ENCODE measurements at regions not wholly inside any gene's neighbourhood (a gene's known extent, or its start where the extent isn't known, plus 50 kb on each side); places are given as distances from the start of the nearest gene placed in this dataset.

- TF ChIP-seq CTCF (IDR thresholded peaks at IDR 0.05 in 2 of 3, conservative IDR thresholded peaks at IDR 0.05 in 1 of 3; ENCODE audit: control insufficient read depth in 2 of 3, extremely low read depth in 1 of 3, insufficient read depth in 1 of 3, low read depth in 3 of 3, low read length in 3 of 3) (no peak), BMI1 (IDR thresholded peaks at IDR 0.05; ENCODE audit: borderline replicate concordance) (no peak), ZNF207 (IDR thresholded peaks at IDR 0.05; ENCODE audit: borderline replicate concordance) (no peak), EP300 (IDR thresholded peaks at IDR 0.05; ENCODE audit: borderline replicate concordance in 1 of 2, control insufficient read depth in 1 of 2, low read depth in 2 of 2, low read length in 2 of 2) (no peak), MAX (IDR thresholded peaks at IDR 0.05; ENCODE audit: low read depth, low read length) (no peak), POLR2AphosphoS2 (IDR thresholded peaks at IDR 0.05; ENCODE audit: low read depth, low read length) (no peak), POLR2A (IDR thresholded peaks at IDR 0.05; ENCODE audit: low read depth, low read length) (no peak)
Measured at GRCh38 chr20:11549172-11550103, 368.3 kb upstream of the BTBD3 start.

All from GM12878 (cell line).